ENCODE measurements at regions not wholly inside any gene's neighbourhood (a gene's known extent, or its start where the extent isn't known, plus 50 kb on each side); places are given as distances from the start of the nearest gene placed in this dataset.
"Not testable (repeated sequence)": the region's sequence is repeated elsewhere in the genome, so short reads cannot be mapped to it uniquely, and the experiment has no call there.

DNA sequence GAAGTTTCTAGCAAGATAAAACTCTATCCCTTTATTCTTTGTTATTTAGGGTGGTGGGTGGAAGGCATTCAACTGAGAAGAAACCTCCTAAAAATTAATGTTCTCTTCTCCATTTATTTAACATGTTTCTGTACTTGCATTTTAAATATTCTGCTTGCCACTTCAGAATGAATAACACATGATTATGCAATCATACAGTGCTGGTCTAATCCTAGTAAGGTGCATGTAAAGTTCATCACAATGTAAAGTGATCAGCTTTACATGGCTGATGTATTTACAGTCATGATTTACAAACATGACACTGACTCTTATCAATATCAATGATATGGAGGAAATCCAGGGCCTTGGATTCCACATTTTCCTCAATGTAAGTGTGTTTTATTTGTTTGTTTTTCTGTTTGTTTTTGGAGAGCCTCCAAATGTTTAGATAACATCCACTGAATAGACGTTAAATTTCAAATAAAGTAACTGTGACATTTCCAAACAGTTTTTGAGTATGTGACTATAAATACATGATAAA is 342.1 kb upstream of the CTSO start:
- DNase-seq (ENCODE audit: low read depth): peak; percentile 32
- TF ChIP-seq, protein P1, sequence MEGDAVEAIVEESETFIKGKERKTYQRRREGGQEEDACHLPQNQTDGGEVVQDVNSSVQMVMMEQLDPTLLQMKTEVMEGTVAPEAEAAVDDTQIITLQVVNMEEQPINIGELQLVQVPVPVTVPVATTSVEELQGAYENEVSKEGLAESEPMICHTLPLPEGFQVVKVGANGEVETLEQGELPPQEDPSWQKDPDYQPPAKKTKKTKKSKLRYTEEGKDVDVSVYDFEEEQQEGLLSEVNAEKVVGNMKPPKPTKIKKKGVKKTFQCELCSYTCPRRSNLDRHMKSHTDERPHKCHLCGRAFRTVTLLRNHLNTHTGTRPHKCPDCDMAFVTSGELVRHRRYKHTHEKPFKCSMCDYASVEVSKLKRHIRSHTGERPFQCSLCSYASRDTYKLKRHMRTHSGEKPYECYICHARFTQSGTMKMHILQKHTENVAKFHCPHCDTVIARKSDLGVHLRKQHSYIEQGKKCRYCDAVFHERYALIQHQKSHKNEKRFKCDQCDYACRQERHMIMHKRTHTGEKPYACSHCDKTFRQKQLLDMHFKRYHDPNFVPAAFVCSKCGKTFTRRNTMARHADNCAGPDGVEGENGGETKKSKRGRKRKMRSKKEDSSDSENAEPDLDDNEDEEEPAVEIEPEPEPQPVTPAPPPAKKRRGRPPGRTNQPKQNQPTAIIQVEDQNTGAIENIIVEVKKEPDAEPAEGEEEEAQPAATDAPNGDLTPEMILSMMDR (conservative IDR thresholded peaks at IDR 0.05; ENCODE audit: control insufficient read depth, insufficient read depth, low read depth, low read length): no peak
- no peak overlapping the region for H3K4me3 ChIP-seq (ENCODE audit: control insufficient read depth, low read depth, low read length)

- TF ChIP-seq, protein P1 (conservative IDR thresholded peaks at IDR 0.05; ENCODE audit: control insufficient read depth, insufficient read depth, low read depth, low read length): peak; percentile 47
- H3K4me3 ChIP-seq (ENCODE audit: control insufficient read depth, low read depth, low read length): no peak overlapping the region
- peak; percentile 71 for DNase-seq (ENCODE audit: low read depth)
These were observed 340.9 kb upstream of the CTSO start for GRCh38 chr4:156294577-156294976.

DNA sequence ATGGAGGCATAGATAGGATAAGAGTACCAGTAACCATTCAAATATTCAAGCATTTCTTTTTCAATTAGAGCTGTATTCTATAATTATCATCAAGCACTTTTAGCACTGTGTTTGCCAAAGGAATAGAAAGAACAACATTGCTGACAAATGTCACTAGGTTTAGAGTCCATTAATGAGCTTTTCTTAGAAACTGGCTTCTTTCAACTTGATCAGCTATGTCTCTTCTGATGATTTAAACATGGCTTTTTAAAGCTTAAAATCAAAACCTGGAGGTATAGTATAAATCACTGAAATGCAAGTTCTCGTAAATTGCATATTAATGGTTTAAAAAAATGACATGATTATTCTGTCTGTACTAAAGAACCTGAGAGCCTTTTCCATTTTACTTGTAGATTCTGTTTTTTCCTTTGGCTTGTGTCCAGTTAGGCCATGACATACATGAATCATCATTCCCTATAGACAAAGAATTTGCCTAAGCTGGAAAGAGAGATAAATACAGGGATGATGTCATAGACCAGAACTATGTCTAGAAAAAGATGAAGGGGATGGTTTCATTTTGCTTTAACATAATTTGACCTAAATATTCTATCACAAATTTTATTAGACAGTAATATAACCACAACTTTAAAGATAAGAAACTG is 340.1 kb upstream of the CTSO start:
- H3K4me3 ChIP-seq (ENCODE audit: control insufficient read depth, low read depth, low read length): no peak overlapping the region
- peak; percentile 89 for DNase-seq (ENCODE audit: low read depth)
- TF ChIP-seq, protein P1 (conservative IDR thresholded peaks at IDR 0.05; ENCODE audit: control insufficient read depth, insufficient read depth, low read depth, low read length): no peak

GRCh38 chr4:156291317-156291716 is 337.7 kb upstream of the CTSO start:
- TF ChIP-seq, protein P1 (conservative IDR thresholded peaks at IDR 0.05; ENCODE audit: control insufficient read depth, insufficient read depth, low read depth, low read length): no peak
- no peak overlapping the region for H3K4me3 ChIP-seq (ENCODE audit: control insufficient read depth, low read depth, low read length)
- DNase-seq (ENCODE audit: low read depth): peak; percentile 46

GRCh38 chr4:156290811-156291210 is 337.1 kb upstream of the CTSO start:
- DNase-seq (ENCODE audit: low read depth): peak; percentile 20
- no peak overlapping the region for H3K4me3 ChIP-seq (ENCODE audit: control insufficient read depth, low read depth, low read length)
- TF ChIP-seq, protein P1 (conservative IDR thresholded peaks at IDR 0.05; ENCODE audit: control insufficient read depth, insufficient read depth, low read depth, low read length): no peak

GRCh38 chr4:156290026-156290425 is 336.4 kb upstream of the CTSO start:
- not testable (repeated sequence) for H3K4me3 ChIP-seq (ENCODE audit: control insufficient read depth, low read depth, low read length); DNase-seq (ENCODE audit: low read depth)

DNA sequence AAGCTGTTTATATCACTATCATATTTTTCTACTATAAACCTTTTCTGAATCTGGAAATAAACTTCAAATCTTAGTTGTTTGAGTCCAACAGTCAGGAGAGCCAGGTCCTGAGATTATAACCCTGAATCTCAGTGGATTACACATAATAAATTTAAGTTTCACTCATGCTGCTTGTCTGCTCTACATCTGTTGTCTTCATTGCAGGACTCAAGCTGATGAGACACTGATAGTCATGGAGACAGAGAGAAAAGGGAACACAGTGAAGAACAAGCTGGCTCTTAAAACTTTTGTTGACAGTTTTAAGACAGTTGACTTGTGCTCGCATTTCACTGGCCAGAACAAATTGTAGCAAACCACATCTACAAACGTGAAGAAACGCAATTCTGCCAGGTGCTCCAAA is 327.0 kb upstream of the CTSO start:
- no peak overlapping the region for H3K4me3 ChIP-seq (ENCODE audit: control insufficient read depth, low read depth, low read length)
- peak; percentile 24 for DNase-seq (ENCODE audit: low read depth)
- TF ChIP-seq, protein P1 (conservative IDR thresholded peaks at IDR 0.05; ENCODE audit: control insufficient read depth, insufficient read depth, low read depth, low read length): no peak

All from fibroblast of mammary gland (primary cell).